GM21367 (cell line): ENCODE measurements at regions not wholly inside any gene's neighbourhood (a gene's known extent, or its start where the extent isn't known, plus 50 kb on each side); places are given as distances from the start of the nearest gene placed in this dataset.
"Not testable (repeated sequence)": the region's sequence is repeated elsewhere in the genome, so short reads cannot be mapped to it uniquely, and the experiment has no call there.

Experiments
- ATAC-seq: cut with Tn5 transposase; IDR thresholded peaks from one replicate; pipeline ENCODE4 v1.9.1; 2021; ENCODE audit not compliant: unreplicated experiment

GRCh38 chr6:117761610-117762009, 86.3 kb downstream of the NUS1 start:
- no peak for ATAC-seq

- peak; percentile 96 for ATAC-seq
These were observed 96.1 kb downstream of the NUS1 start for GRCh38 chr6:117771403-117771802.

- ATAC-seq = peak; percentile 37
These were observed 101.2 kb downstream of the NUS1 start for GRCh38 chr6:117776441-117776840.

GRCh38 chr6:117781550-117781949, 106.3 kb downstream of the NUS1 start:
- ATAC-seq = no peak

GRCh38 chr6:117783279-117783678, 108.0 kb downstream of the NUS1 start:
- no peak for ATAC-seq

- no peak for ATAC-seq
These were observed 115.7 kb downstream of the NUS1 start for GRCh38 chr6:117791012-117791411.

GRCh38 chr6:117795234-117795633, 111.8 kb upstream of the SLC35F1 start:
- no peak for ATAC-seq

- ATAC-seq = not testable (repeated sequence)
These were observed 108.2 kb upstream of the SLC35F1 start for GRCh38 chr6:117798819-117799218.

- no peak for ATAC-seq
These were observed 96.8 kb upstream of the SLC35F1 start for GRCh38 chr6:117810269-117810668.

- ATAC-seq = no peak
These were observed 89.6 kb upstream of the SLC35F1 start for GRCh38 chr6:117817499-117817898.

GRCh38 chr6:117817992-117818391, 89.1 kb upstream of the SLC35F1 start:
- ATAC-seq = no peak

GRCh38 chr6:117818449-117818848, 88.6 kb upstream of the SLC35F1 start:
- no peak for ATAC-seq

- no peak for ATAC-seq
These were observed 77.3 kb upstream of the SLC35F1 start for GRCh38 chr6:117829594-117830319.

GRCh38 chr6:117837261-117837660, 69.8 kb upstream of the SLC35F1 start:
- no peak for ATAC-seq

- ATAC-seq = no peak
These were observed 66.5 kb upstream of the SLC35F1 start for GRCh38 chr6:117840541-117840983.

- no peak for ATAC-seq
These were observed 59.2 kb upstream of the SLC35F1 start for GRCh38 chr6:117847912-117848311.

- ATAC-seq = no peak
These were observed 58.0 kb upstream of the SLC35F1 start for GRCh38 chr6:117849087-117849486.
